Astrocyte (in vitro differentiated cells and primary cell): ENCODE measurements at regions not wholly inside any gene's neighbourhood (a gene's known extent, or its start where the extent isn't known, plus 50 kb on each side); places are given as distances from the start of the nearest gene placed in this dataset.

ENCODE experiments used
- DNase-seq: peaks from one replicate; pipeline ENCODE4 v3.0.0-alpha.2; 2010; ENCODE audit warnings: low read depth
- FAIRE-seq: peaks from 2 replicates; lab custom pipeline; 2011; peaks lifted over from hg19 to GRCh38; lab: Jason Lieb, UNC
- H2AFZ ChIP-seq: 2 replicates; pipeline ENCODE4 v1.6.0; 2012; ENCODE audit warnings: low read depth, low read length, inconsistent platforms
- H3K27ac ChIP-seq: 2 replicates; pipeline ENCODE4 v1.5.1; 2011; ENCODE audit warnings: low read depth, low read length, inconsistent platforms
- H3K27me3 ChIP-seq: 2 replicates; pipeline ENCODE4 v1.6.0; 2011; ENCODE audit warnings: low read length, inconsistent platforms; ENCODE audit not compliant: insufficient read depth
- H3K36me3 ChIP-seq: 2 replicates; pipeline ENCODE4 v1.5.1; 2011; ENCODE audit warnings: low read length, inconsistent platforms; ENCODE audit not compliant: insufficient read depth
- H3K4me1 ChIP-seq: 2 replicates; pipeline ENCODE4 v1.5.1; 2011; ENCODE audit warnings: low read length, inconsistent platforms; ENCODE audit not compliant: insufficient read depth
- H3K4me2 ChIP-seq: 2 replicates; pipeline ENCODE4 v1.6.0; 2012; ENCODE audit warnings: low read length, inconsistent platforms
- H3K4me3 ChIP-seq: 2 replicates; pipeline ENCODE4 v1.5.1; 2011; ENCODE audit warnings: low read depth, mild to moderate bottlenecking, low read length, inconsistent platforms; ENCODE audit not compliant: insufficient read depth
- H3K79me2 ChIP-seq: 2 replicates; pipeline ENCODE4 v1.6.0; 2012; ENCODE audit warnings: mild to moderate bottlenecking, low read length, inconsistent platforms; ENCODE audit not compliant: insufficient read depth
- H3K9ac ChIP-seq: 2 replicates; pipeline ENCODE4 v1.6.0; 2012; ENCODE audit warnings: mild to moderate bottlenecking, low read length, inconsistent platforms
- H3K9me3 ChIP-seq: 2 replicates; pipeline ENCODE4 v1.5.1; 2012; ENCODE audit warnings: low read depth, mild to moderate bottlenecking, low read length, inconsistent platforms; ENCODE audit not compliant: insufficient read depth
- H4K20me1 ChIP-seq: 2 replicates; pipeline ENCODE4 v1.6.0; 2012; ENCODE audit warnings: low read length, inconsistent platforms; ENCODE audit not compliant: insufficient read depth
- H3K27ac Mint-ChIP-seq: one replicate; pipeline ENCODE4 v1.8.0; 2021; ENCODE audit warnings: mild to moderate bottlenecking, mixed read lengths; ENCODE audit not compliant: unreplicated experiment
- H3K27me3 Mint-ChIP-seq: one replicate; pipeline ENCODE4 v1.8.0; 2021; ENCODE audit warnings: low read depth, mixed read lengths; ENCODE audit not compliant: unreplicated experiment
- H3K36me3 Mint-ChIP-seq: one replicate; pipeline ENCODE4 v1.8.0; 2021; ENCODE audit warnings: low read depth, mixed read lengths; ENCODE audit not compliant: unreplicated experiment
- H3K4me1 Mint-ChIP-seq: one replicate; pipeline ENCODE4 v1.8.0; 2021; ENCODE audit warnings: low read depth, mixed read lengths; ENCODE audit not compliant: unreplicated experiment
- H3K4me3 Mint-ChIP-seq: one replicate; pipeline ENCODE4 v1.8.0; 2021; ENCODE audit warnings: mild to moderate bottlenecking, moderate library complexity, mixed read lengths; ENCODE audit not compliant: unreplicated experiment
- H3K9me3 Mint-ChIP-seq: one replicate; pipeline ENCODE4 v1.8.0; 2021; ENCODE audit warnings: mild to moderate bottlenecking, mixed read lengths; ENCODE audit not compliant: unreplicated experiment
- EZH2 ChIP-seq: IDR thresholded peaks from 2 replicates; pipeline ENCODE4 v1.6.1; 2012; ENCODE audit warnings: mild to moderate bottlenecking, low read length, inconsistent platforms; ENCODE audit not compliant: insufficient read depth
- TF ChIP-seq, protein P1 (sequence below): IDR thresholded peaks from 2 replicates; pipeline ENCODE4 v1.5.1; 2011; ENCODE audit warnings: low read depth, mild to moderate bottlenecking, inconsistent platforms, low read length, moderate library complexity; ENCODE audit not compliant: insufficient read depth

DNA sequence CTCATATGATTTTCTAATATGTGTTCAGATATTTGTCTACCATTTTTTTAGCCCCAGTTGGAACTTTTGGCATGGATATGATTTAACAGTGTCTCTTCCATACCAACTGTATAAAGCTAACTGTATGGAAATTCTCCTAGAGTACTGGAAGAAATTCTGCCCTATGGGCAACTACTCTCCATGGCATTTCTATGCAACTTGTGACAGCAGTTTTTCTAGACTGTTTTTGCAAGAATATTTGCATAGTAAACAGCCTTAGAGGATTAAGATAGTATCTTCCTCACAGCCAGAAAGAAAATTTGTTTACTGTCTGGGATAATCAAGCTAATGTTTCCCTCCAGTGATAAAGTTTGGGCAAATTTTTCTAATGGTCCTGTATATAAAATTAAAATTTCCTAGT is 119.9 kb upstream of the PCDH17 start:
- H4K20me1 ChIP-seq: no peaks in the 10 kb centered on the region
- TF ChIP-seq, protein P1, sequence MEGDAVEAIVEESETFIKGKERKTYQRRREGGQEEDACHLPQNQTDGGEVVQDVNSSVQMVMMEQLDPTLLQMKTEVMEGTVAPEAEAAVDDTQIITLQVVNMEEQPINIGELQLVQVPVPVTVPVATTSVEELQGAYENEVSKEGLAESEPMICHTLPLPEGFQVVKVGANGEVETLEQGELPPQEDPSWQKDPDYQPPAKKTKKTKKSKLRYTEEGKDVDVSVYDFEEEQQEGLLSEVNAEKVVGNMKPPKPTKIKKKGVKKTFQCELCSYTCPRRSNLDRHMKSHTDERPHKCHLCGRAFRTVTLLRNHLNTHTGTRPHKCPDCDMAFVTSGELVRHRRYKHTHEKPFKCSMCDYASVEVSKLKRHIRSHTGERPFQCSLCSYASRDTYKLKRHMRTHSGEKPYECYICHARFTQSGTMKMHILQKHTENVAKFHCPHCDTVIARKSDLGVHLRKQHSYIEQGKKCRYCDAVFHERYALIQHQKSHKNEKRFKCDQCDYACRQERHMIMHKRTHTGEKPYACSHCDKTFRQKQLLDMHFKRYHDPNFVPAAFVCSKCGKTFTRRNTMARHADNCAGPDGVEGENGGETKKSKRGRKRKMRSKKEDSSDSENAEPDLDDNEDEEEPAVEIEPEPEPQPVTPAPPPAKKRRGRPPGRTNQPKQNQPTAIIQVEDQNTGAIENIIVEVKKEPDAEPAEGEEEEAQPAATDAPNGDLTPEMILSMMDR: no peak
- no peak for TF ChIP-seq EZH2
- H3K27ac ChIP-seq: no peak overlapping the region
- Mint-ChIP-seq H3K27ac (no peak overlapping the region), H3K4me1 (peaks cover 2% of the 10 kb centered on the region), H3K36me3 (no peaks in the 10 kb centered on the region), H3K4me3 (no peak overlapping the region), H3K27me3 (no peaks in the 10 kb centered on the region), H3K9me3 (no peaks in the 10 kb centered on the region)
- DNase-seq (no peak), FAIRE-seq (no peak)
- no peaks in the 10 kb centered on the region for H3K4me1 ChIP-seq
- H3K4me3 ChIP-seq: no peak overlapping the region
- H3K4me2 ChIP-seq: no peak overlapping the region
- H3K36me3 ChIP-seq: no peaks in the 10 kb centered on the region
- no peaks in the 10 kb centered on the region for H3K79me2 ChIP-seq
- no peaks in the 10 kb centered on the region for H3K27me3 ChIP-seq
- no peaks in the 10 kb centered on the region for H3K9me3 ChIP-seq
- no peak overlapping the region for H2AFZ ChIP-seq
- H3K9ac ChIP-seq: no peak overlapping the region

DNA sequence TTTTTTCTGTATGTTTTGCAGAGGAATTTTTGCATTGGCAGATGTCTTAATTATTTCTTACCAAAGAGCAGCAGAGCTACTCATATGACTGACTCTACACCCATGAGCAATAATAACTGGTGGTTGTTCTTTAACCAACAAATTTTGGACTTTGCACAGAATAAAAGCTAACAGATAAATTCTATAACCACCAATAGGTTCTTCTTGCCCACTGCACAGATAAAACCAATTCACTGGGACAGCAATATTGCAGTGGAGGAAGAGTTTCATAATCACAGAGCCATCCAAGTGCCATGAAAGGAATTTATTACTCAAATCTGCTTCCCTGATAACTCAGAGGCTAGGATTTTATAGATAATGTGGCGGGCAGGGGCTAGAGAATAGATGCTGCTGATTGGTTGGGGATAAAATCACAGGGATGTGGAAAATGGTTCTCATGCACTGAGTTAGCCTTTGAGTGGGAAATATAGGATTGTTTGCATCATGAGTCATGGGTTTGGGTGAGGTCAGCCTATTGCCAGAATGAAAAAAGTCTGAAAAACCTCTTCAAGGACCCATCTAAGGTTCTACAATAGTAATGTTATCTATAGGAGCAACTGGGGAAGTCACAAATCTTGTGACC is 104.3 kb upstream of the PCDH17 start:
- no peaks in the 10 kb centered on the region for H3K27me3 Mint-ChIP-seq
- no peaks in the 10 kb centered on the region for H3K36me3 Mint-ChIP-seq
- FAIRE-seq (no peak), DNase-seq (no peak)
- H3K9me3 Mint-ChIP-seq: no peaks in the 10 kb centered on the region
- Histone ChIP-seq H3K9me3 (peaks cover 3% of the 10 kb centered on the region), H4K20me1 (no peaks in the 10 kb centered on the region), H3K27me3 (no peaks in the 10 kb centered on the region), H3K79me2 (no peaks in the 10 kb centered on the region), H3K4me2 (no peak overlapping the region), H3K36me3 (no peaks in the 10 kb centered on the region), H3K9ac (no peak overlapping the region), H3K4me3 (no peak overlapping the region), H3K4me1 (no peaks in the 10 kb centered on the region), H2AFZ (no peak overlapping the region), H3K27ac (no peak overlapping the region)
- H3K4me3 Mint-ChIP-seq: no peak overlapping the region
- H3K27ac Mint-ChIP-seq: no peak overlapping the region
- H3K4me1 Mint-ChIP-seq: peaks cover 4% of the 10 kb centered on the region
- no peak for TF ChIP-seq EZH2
- TF ChIP-seq, protein P1: no peak

- Histone ChIP-seq H3K79me2 (no peaks in the 10 kb centered on the region), H3K9ac (no peak overlapping the region), H2AFZ (no peak overlapping the region), H3K36me3 (no peaks in the 10 kb centered on the region), H3K9me3 (no peaks in the 10 kb centered on the region), H3K27me3 (no peaks in the 10 kb centered on the region), H3K4me1 (no peaks in the 10 kb centered on the region), H3K4me3 (no peak overlapping the region), H4K20me1 (no peaks in the 10 kb centered on the region), H3K4me2 (no peak overlapping the region), H3K27ac (no peak overlapping the region)
- no peak overlapping the region for H3K4me3 Mint-ChIP-seq
- peaks cover 4% of the 10 kb centered on the region for H3K4me1 Mint-ChIP-seq
- no peak for DNase-seq
- H3K36me3 Mint-ChIP-seq: no peaks in the 10 kb centered on the region
- no peak overlapping the region for H3K27ac Mint-ChIP-seq
- FAIRE-seq: no peak
- TF ChIP-seq, protein P1: no peak
- TF ChIP-seq EZH2: no peak
- no peaks in the 10 kb centered on the region for H3K27me3 Mint-ChIP-seq
- H3K9me3 Mint-ChIP-seq: peaks cover 2% of the 10 kb centered on the region
These were observed 100.3 kb upstream of the PCDH17 start for GRCh38 chr13:57531256-57531655.
